Activated CD4-positive, alpha-beta T cell treated with anti-CD3 and anti-CD28 coated beads, Interleukin-10, Interleukin-2, amounts not matched to agents 100 ng/mL and 50 ng/mL, durations not matched to agents 16 hours and 8 hours (primary cell): ENCODE measurements at regions not wholly inside any gene's neighbourhood (a gene's known extent, or its start where the extent isn't known, plus 50 kb on each side); places are given as distances from the start of the nearest gene placed in this dataset.
"Not testable (repeated sequence)": the region's sequence is repeated elsewhere in the genome, so short reads cannot be mapped to it uniquely, and the experiment has no call there.

Experiments
- DNase-seq: peaks from one replicate; pipeline ENCODE4 v3.0.0-alpha.2; 2020

DNA sequence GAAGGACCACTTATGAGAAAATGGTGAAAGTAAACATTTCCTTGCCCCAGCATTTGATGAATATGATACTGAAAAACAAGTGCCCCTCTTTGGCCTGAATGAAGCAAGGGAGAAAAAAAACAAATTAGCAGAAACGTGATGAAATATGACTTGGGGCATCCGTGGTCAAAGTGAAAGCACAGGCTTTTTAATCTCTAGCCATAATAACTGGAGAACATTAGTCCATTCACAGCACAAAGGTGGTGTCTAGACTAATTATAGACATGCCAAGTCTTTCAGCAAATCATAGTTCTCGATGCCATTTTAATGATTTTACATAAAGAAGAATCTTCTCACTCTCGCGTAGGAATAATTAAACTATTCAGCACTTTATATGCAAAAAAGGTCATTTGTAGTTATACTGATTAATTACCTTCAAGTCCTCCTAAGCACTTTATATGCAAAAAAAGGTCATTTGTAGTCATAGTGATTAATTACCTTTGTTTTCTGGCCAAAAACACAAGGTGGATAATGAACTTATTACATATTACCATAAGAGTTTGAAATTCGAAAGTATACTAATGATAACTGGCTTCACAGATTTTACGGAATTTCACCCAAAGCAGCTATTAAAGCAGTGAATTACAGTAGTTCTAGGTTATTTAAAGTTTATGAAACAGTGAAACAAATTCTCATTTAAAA, 121.6 kb downstream of the ZNF22 start:
- not testable (repeated sequence) for DNase-seq

DNA sequence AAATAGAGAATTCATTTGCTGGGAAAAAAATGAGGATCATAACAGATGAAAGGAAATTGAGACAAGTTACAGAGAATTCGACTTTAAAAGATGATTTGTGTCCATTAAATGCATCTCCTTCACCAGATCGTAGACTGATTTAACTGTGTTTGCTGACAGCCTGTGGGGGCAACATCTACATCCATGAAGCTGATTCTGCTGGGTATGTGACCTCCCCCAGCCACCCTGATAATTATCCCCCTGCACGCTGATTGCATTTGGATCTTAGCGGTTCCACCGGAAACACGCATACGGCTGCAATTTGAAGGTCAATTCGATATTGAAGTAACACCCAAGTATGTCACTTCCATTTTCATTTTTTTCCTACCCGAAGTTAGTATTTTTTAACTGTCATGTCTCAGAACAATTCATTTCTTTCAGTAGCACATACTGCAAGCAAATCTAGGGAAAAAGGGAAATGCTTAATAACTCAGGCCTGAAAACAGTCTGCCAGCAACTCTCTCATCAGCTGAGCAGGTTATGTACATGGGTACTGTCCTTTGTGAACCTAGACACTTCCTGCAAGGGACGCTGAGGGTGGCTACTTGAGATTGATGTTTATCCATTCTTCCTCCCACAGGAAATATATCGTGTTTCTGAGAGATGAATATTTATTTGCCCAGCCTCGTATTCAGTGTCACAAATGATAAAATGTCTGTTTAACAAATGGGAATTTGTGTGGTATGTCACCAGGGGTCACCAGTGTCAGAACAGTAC, 134.9 kb downstream of the ZNF22 start:
- DNase-seq: no peak

DNA sequence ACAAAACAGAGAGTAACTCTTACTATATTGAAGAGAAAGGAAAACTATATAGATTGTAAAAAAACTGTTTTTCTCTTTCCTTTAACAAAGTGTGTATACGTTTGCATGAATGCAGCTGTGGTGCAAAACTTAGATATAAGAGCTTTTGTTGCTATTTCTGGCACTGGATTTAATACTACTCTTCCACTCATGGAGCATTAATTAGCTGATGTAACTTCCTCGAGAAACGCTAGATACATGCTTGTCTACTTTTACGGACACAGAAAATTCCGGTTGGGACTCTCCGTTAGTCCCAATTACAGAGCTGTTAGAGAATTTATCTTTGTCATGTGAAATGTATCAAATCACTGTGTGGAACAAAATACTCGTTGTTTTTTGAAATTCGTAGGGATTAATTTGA, 135.5 kb downstream of the ZNF22 start:
- no peak for DNase-seq

DNA sequence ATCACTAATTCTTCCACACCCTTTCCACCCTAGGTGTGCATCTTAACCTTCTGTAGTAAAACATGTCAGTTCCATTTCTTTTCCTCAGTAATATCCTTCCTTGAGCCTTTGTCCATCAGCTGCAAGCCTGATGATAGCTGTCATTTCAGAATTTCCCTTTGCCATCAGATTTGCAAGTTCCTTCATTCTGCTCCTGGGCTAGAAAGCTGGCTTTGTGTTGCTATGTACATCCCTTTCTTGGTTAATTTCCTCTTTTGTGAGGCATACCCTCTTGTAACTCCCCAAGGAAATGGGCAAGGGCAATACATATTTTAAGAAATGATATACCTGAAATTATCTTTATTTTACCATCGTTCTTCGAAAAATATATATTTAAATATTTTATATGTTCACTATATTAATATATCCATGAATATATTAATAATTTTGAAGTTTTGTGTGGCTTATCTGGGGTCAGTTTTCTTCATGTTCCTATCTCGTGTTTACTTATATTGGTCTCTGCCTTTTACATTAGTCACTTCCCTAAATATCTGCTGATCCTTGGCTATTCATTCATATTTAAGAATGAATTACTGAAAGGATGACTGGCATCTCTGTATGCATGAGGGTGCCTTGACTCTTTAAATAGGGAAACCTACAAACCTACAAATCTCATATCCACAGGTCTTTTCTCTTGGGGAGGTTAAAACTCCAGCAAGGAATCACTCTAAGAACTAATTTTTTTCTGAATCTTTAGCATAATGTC, 143.8 kb downstream of the ZNF22 start:
- no peak for DNase-seq

DNA sequence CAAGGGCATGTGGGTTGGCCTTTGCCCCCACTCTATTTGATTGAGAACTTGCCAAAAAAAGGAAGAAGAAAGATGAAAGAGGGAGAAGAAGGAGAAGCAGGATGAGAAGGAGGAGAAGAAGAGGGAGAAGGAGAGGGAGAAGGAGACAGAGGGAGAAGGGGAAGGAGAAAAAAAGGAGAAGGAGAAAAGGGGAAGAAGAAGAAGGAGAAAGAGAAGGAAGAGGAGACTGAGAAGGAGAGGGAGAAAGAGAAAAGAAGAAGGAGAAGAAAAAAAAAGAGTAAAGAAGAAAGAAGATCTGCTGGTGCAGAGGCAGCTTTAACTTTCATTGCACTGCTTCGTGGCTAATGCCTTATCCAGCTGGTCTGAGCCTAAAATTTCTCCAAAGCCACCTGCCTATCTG, 144.4 kb downstream of the ZNF22 start:
- DNase-seq: not testable (repeated sequence)

DNA sequence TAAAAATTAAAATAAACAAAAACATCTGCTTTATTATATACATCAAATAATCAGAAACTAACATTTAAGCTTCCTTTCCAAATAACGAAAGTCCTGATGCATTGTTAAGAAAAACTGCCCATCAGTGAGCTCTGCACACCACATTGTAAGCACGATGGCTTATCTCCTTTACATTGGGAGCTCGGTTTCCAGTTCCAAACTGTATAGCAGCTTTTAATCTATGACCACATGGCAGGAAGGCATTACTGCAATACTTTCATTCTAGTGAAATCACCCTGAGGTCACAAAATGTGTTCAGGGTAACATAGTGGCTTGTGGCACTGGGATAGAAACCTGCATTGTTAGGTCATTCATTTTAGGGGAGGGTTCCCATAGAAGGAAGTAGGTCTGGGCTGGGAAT, 146.3 kb downstream of the ZNF22 start:
- no peak for DNase-seq

DNA sequence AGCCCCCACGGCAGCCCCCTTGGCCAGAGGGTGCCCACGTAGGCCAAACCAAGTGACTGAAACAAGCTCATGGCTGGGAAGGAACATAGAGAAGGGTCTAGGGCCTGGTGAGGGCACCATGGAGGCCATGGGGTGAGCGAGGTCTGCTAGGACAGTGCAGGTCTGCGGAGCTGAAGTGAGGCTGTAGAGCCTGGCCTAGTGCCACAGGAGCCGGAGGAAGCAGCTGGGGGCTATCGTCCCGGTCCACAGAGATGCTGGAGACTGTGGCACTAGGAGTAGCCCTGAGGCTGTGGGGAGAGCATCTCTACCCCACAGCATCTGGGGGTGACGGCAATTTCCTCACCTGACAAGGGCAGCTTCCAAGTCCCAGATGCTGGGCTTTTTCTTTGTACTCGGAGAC, 150.3 kb downstream of the ZNF22 start:
- DNase-seq: no peak

DNA sequence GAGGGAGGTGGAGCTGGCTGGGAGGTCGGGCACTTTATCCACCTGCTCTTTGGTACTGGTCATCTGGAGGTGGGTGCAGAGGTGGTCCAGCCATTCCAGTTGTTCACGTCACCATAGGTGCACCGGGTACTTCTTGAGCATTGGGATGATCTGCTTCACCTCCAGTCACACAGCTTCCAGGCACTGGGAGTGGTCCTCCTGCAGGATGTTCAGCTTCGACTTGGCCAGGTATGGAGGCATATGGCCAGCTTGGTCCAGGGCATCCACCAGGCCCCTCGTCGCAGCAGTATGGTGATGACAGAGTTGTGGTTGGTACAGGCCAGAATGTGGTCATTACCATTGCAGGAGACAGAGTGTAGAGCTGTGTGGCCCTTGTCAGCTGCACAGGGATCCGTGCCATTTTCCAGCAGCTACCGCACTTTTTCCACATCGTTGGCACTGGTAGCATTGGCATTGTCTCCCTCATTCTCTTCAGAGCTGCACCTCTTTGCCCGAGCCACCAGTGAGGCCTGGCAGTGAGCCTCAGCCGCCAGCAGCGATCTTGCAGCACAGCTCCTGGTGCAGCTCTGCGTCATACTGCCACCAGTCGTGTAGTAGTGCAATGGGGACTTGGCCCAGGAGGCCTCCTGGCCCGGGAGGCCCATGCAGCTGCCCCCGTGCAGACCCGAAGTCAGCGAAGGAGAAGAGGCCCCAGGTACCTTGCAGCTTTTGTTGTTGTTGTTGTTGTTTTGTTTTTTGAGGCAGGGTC, 150.9 kb downstream of the ZNF22 start:
- no peak for DNase-seq

DNA sequence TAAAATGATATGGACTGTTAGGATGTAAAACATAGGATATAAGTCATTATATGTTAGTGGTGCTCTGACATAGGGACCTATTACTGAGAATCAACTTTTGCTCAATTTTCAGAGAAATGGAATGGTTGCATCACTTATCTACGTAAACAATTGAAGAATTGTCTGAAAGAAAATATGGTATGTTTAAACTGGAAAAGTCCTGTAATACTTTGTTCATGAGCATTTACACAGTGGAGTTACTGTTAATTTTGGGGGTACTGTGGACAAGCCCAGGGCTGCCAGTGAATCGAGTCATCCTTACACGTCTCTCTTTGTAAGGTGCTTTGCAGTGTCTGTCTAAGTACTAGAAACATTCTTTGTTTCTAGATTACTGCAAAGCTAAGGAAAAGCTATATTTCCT, 152.0 kb downstream of the ZNF22 start:
- no peak for DNase-seq

DNA sequence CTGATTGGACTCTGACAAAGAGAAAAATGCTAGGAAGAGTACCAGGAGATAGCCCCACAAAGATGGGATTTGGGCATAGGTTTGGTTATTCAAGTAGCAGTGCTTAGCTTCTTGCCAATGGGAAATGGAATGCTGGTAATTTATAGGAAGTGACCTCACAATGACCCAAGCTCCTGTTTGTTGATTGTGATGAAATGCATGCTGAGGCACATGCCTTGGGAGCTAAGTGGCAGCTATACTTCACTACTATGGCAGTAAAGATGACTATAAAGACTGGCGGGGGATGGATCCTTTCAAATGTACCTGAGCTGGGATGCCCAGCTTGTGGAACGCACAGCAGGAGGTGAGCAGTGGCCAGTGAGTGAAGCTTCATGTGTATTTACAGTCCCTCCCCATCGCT, 153.8 kb downstream of the ZNF22 start:
- DNase-seq: no peak

DNA sequence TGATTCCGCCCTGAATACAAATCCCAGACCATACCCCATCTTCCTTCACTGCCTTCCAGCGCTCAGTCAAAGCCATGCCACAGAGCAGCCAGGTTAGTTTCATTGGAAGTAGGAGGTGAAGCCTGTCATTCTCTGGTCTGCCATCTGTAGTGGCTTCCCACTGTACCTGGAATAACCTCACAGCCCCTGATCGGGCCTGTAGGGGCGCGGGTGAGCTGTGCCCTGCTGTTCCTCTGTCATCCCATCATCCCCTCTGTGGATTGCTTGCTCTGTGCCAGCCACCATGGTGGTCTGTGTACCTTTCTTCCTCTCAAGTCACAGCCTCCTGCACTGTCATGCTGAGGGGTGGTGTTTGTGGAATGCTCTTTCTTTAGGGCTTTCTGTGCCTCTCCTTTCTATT, 155.1 kb downstream of the ZNF22 start:
- DNase-seq: no peak

DNA sequence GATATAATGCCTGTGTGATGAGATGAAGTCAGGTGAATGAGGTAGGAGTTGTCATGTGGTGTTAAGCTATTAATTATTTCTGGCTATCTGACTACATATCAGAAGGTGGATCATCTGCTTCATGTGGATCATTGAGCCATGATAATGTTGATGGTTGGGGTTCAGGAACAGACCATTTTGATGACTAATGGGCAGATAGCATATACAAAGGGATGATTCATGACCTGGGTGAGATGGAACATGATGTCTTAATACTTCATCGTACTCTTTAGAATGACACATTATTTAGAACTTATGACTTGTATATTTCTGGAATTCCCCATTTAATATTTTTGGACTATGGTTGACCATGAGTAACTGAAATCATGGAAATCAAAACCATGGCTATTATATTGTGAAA, 155.1 kb downstream of the OR13A1 start:
- no peak for DNase-seq

DNA sequence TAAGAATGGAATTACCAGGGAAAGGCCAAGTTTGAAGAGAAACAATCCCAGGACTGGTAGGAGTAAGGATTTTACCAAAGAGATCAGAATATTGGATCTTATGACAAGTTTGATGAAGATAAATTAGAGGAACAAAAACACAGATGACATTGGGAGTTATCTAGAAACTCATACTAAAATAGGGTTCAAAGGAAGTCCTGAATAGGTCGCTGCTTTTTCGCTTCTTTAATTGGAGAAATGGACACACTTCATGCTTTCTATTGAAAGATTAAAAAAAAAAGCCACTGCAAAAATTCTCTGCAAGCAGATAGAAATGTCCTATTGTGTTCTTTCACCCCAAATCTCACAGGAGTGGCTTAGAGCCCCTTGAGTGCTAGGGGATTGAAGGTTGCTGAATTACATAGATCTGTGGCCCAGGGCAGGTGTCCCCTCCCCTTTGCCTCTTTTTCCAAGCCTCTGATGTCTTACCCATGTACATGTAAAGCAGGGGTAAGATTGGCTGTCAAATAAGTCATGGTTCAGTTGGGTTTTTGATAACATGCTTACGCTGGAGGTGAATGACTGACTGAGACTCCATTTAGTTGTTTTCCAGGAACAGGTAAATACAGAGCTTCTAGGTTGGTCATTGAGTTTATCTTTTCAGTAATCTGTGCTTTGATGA, 152.0 kb downstream of the OR13A1 start:
- no peak for DNase-seq

DNA sequence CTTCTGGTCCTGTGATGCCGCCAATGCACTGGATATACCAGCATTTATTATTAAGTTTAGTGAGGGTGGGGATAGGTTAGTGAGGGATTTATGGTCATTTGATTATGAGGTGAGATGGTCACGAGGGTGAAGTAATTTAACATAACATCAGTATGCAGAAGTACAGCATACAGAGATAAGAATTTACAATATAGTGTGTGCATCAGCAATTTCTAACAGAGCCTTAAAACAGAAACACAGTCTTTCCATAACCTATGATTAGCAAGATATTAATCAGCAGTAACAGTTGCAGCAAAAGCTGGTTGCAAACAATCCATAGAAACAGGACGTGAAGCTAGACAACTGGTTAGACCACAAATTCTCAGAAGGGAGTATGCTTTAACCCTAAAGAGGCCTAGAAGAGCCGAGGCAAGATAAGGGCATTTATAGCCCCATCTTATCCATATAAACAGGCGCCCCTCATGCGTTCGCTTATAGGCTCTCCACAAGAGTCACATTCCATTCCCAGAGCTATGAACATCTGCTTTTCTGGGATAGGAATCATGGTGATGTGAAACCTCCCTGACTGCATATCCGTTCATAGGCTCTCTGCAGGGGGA, 139.8 kb downstream of the OR13A1 start:
- DNase-seq: not testable (repeated sequence)

DNA sequence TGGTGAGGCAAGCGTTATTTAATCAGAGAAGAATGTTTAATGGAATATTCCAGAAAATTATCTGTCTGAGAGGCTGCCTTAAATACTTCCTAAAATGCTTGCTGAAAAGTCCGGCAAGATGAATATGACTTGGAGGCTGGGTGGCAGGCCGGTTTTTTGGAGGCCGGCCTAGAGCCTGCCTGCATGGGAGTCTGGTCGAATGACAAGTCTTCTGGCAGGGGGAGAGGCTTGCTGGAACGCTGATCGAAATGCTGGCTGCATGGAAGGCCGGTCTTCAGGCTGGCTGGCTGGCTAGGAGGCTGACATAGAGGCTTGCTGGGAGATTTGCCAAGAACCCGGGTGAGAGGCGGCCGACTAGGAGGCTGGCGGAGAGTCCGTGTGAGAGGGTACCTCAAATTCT, 135.7 kb downstream of the OR13A1 start:
- DNase-seq: no peak

DNA sequence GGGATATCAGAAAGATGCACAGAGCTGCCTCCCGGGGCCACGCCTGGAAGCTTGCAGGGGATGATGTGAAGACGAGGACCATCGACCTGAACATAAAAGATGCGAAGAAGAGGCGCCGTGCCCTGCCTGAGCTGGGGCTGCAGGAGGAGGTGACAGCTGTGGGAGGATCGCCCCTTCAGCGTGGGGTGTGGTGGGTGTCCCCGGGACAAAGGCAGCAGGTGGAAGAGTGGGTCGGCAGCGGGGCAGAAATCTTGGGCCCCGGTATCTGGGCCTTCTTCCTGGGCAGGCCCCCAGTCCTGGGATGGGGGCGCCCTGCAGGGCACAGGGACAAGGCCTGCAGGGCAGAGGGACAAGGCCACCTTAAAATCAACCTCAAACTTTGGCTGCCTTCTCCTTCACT, 134.9 kb downstream of the OR13A1 start:
- no peak for DNase-seq

DNA sequence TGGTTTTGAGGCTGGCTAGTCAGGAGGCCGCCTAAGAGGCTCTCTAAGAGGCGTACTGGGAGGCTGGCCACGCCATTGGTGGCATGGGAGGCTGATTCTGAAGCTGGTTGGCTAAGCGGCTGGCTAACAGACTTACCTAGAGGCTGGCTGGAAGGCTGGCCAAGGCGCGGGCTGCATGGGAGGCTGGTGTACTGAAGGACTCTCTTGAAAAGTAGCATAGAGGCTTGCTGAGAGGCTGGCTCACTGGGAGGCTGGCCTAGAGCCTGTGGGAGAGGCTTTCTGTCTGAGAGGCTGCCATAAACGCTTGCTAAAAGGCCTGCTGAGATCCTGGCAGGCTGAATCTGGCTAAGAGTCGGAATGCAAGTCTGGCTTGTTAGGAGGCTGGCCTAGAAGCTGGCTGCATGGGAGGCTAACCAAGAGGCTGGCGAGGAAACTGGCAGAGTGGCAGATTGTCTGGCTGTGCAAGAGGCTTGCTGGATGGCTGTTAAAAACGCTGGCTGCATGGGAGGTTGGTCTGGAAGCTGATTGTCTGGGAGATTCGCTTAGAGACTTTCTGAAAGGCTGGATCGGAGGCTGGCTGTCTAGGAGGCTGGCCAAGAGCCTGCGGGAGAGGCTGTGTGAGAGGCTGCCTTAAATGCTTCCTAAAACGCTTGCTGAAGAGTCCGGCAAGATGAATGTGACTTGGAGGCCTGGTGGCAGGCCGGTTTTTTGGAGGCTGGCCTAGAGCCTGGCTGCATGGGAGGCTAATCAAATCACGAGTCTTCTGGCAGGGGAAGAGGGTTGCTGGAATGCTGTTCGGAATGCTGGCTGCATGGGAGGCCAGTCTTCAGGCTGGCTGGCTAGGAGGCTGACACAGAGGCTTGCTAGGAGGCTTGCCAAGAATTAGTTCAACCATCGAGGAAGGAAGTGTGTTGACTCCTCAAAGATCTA, 134.2 kb downstream of the OR13A1 start:
- no peak for DNase-seq

DNA sequence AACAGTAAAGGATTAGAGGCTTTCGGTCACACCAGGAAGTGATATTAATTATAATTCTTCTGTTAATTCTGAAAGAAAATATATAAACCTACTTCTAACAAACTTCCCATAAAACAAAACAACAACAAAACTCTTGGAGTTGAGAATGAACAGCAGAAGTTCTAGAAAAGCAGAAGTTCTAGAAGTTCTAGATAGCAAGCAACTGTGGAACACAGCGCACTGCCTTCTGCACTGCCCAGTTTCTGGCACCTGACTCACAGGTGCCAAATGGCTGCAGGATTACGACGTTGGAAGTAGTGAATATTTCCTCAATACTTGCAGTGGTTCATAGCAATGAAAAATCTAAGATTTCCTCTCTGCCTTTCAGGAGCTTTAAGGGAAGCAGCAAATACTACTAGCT, 132.2 kb downstream of the OR13A1 start:
- no peak for DNase-seq

DNA sequence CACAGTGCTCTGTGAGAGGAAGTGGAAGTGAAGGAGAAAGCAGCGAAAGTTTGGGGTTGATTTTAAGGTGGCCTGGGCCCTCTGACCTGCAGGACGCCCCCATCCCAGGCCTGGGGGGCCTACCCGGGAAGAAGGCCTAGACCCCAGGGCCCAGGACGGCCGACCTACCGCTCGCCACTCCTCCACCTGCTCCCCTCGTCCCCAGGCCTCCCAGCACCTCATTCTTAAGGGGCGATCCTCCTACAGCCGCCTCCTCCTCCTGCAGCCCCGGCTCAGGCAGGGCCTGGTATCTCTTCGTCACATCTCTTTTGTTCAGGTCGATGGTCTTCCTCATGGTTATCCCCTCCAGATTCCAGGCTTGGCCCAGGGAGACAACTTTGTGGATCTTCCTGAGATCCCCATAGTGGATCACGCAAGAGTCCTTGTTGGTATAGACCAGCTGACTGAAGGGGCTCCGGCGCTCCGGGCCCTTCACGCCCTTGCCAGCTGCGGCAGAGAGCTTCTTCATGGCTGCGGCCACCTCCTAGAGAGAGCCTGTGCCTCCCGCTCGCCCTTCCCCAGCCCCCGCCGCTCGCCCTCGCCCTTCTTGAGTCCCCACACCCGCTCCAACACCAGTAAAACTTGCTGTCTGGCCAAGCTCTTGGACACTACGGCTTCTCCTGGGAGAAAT, 117.5 kb downstream of the OR13A1 start:
- DNase-seq: no peak

DNA sequence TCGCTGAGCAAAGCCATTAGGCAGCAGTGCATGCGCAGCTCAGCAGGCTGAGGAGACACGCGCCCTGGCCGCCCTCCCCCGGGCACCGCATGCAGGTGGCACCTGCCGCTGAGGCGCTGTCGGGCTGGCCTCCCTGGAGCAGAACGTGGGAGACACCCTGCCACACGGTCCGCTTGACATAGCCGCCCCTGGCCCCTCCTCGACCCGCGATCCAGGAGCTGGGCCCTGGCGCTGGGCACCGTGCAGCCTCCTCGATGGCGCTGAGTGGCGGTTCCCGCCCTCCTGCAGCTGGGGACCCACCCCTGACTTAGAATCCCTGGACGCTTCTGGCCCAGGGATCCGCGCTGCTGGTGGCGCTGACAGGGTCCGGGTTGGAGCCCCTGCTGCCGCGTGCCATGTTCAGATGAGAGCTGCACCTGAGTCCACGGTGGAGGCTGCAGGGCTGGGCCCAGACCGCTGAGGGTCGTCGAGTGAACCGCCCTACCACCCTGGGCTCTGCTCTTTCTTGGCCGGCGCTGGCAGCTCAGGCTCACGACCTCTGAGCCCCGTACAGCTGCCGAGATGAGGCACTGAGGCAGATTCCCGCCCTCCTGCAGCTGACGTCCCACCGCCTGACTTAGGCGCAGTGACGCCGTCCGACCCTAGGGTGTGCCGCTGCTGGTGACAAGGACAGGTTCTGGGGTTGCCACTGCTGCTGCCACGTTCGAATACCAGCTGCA, 116.8 kb downstream of the OR13A1 start:
- DNase-seq: no peak
